Loucy (cell line): ENCODE measurements at regions not wholly inside any gene's neighbourhood (a gene's known extent, or its start where the extent isn't known, plus 50 kb on each side); places are given as distances from the start of the nearest gene placed in this dataset.

Experiments
- CTCF ChIP-seq: fragments of 200-600 bp; sonication (generic); conservative IDR thresholded peaks from 2 replicates; pipeline ENCODE4 v1.5.1; 2014; ENCODE audit warnings: mild to moderate bottlenecking, antibody characterized with exemption, low read length
- EZH2phosphoT487 ChIP-seq: fragments of 200-600 bp; IDR thresholded peaks from 2 replicates; pipeline ENCODE4 v1.6.1; 2018; ENCODE audit warnings: antibody characterized with exemption, mild to moderate bottlenecking, moderate library complexity, borderline replicate concordance

DNA sequence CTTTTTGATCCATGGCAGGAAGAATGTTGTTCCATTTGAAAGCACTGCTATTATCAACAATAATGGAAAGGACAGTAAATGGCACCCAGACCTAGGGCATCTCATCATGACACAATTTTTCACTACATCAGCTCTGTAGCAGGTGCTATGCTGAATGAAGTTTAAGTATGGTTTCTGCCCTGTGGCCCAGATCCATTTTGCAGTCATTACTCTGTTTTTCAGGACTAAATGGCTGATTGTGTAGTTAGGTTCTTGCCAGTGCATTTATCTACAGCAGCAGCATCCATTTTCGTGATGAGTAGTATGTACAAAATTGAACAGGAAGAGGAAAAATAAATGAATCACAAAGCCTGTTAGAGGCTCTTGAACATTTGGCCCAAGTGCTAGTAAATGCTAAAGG is 270.5 kb upstream of the CD180 start:
- TF ChIP-seq CTCF (no peak), EZH2phosphoT487 (no peak)
